ENCODE measurements at regions not wholly inside any gene's neighbourhood (a gene's known extent, or its start where the extent isn't known, plus 50 kb on each side); places are given as distances from the start of the nearest gene placed in this dataset.

- no peaks in the 10 kb centered on the region for H3K4me1 ChIP-seq (replicated peaks)
- intact Hi-C loops (cut with DNase I): no loop called here
- H3K4me3 ChIP-seq: no peak overlapping the region
- 88% methylated on average over 4 of the region's 4 CpGs for WGBS
- no peaks in the 10 kb centered on the region for H3K27me3 ChIP-seq (replicated peaks; ENCODE audit: insufficient read depth)
- DNase-seq (ENCODE audit: low spot score): no peak
- H3K9me3 ChIP-seq: no peaks in the 10 kb centered on the region
- no peaks in the 10 kb centered on the region for H3K36me3 ChIP-seq
- no peak overlapping the region for H3K27ac ChIP-seq
- TF ChIP-seq POLR2AphosphoS5 (IDR thresholded peaks at IDR 0.05) (no peak), POLR2A (IDR thresholded peaks at IDR 0.05) (no peak)
- TF ChIP-seq, protein P1, sequence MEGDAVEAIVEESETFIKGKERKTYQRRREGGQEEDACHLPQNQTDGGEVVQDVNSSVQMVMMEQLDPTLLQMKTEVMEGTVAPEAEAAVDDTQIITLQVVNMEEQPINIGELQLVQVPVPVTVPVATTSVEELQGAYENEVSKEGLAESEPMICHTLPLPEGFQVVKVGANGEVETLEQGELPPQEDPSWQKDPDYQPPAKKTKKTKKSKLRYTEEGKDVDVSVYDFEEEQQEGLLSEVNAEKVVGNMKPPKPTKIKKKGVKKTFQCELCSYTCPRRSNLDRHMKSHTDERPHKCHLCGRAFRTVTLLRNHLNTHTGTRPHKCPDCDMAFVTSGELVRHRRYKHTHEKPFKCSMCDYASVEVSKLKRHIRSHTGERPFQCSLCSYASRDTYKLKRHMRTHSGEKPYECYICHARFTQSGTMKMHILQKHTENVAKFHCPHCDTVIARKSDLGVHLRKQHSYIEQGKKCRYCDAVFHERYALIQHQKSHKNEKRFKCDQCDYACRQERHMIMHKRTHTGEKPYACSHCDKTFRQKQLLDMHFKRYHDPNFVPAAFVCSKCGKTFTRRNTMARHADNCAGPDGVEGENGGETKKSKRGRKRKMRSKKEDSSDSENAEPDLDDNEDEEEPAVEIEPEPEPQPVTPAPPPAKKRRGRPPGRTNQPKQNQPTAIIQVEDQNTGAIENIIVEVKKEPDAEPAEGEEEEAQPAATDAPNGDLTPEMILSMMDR (IDR thresholded peaks at IDR 0.05): no peak
These were observed 73.8 kb upstream of the NABP1 start for GRCh38 chr2:191604154-191604553.

GRCh38 chr2:191607096-191607495 lies 70.8 kb upstream of the NABP1 start:
- no peak for DNase-seq (ENCODE audit: low spot score)
- H3K27me3 ChIP-seq (replicated peaks; ENCODE audit: insufficient read depth): no peaks in the 10 kb centered on the region
- WGBS: 100% methylated on average over 1 of the region's 1 CpG
- H3K36me3 ChIP-seq: no peaks in the 10 kb centered on the region
- H3K4me1 ChIP-seq (replicated peaks): no peaks in the 10 kb centered on the region
- H3K4me3 ChIP-seq: no peak overlapping the region
- no peaks in the 10 kb centered on the region for H3K9me3 ChIP-seq
- no peak for TF ChIP-seq POLR2A (IDR thresholded peaks at IDR 0.05)
- intact Hi-C loops (cut with DNase I): no loop called here
- H3K27ac ChIP-seq: no peak overlapping the region

- TF ChIP-seq, protein P1 (IDR thresholded peaks at IDR 0.05): no peak
- no peak for TF ChIP-seq POLR2A (IDR thresholded peaks at IDR 0.05)
- TF ChIP-seq POLR2AphosphoS5 (IDR thresholded peaks at IDR 0.05): no peak
- no peak for DNase-seq (ENCODE audit: low spot score)
- Histone ChIP-seq H3K27me3 (replicated peaks; ENCODE audit: insufficient read depth) (no peaks in the 10 kb centered on the region), H3K9me3 (no peaks in the 10 kb centered on the region), H3K4me1 (replicated peaks) (no peaks in the 10 kb centered on the region), H3K4me3 (no peak overlapping the region), H3K36me3 (no peaks in the 10 kb centered on the region), H3K27ac (no peak overlapping the region)
- intact Hi-C loops (cut with DNase I): no loop called here
These were observed 67.2 kb upstream of the NABP1 start for GRCh38 chr2:191610756-191611155.

DNA sequence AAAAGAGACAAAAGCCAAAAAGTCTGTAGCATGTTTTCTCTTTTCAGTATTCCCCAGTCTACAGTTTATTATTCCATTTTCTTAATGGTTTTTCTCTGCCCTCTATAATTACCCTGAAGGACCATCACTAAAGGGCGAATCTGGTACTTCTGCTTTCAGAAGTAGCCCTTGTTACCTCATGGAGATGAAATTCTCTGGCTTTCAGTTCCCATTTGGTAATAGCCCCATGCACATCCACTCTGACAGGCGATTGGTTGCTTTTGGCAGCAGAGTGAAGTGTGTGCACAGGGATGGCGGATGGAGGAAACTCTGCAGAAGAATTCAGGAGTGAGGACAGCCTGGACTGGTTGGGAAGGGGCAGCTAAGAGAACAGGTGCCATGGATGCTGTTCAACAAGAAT lies 66.3 kb upstream of the NABP1 start:
- no peak for DNase-seq (ENCODE audit: low spot score)
- intact Hi-C loops (cut with DNase I): no loop called here
- H3K27ac ChIP-seq: no peak overlapping the region
- no peaks in the 10 kb centered on the region for H3K4me1 ChIP-seq (replicated peaks)
- H3K4me3 ChIP-seq: no peak overlapping the region
- no peak for TF ChIP-seq POLR2AphosphoS5 (IDR thresholded peaks at IDR 0.05)
- TF ChIP-seq, protein P1 (IDR thresholded peaks at IDR 0.05): no peak
- no peak for TF ChIP-seq POLR2A (IDR thresholded peaks at IDR 0.05)
- H3K27me3 ChIP-seq (replicated peaks; ENCODE audit: insufficient read depth): no peaks in the 10 kb centered on the region
- H3K9me3 ChIP-seq: no peaks in the 10 kb centered on the region
- 84% methylated on average over 3 of the region's 3 CpGs for WGBS
- H3K36me3 ChIP-seq: no peaks in the 10 kb centered on the region

- 77% methylated on average over 1 of the region's 1 CpG for WGBS
- intact Hi-C loops (cut with DNase I): no loop called here
- H3K36me3 ChIP-seq: no peaks in the 10 kb centered on the region
- H3K9me3 ChIP-seq: no peaks in the 10 kb centered on the region
- TF ChIP-seq, protein P1 (IDR thresholded peaks at IDR 0.05): no peak
- TF ChIP-seq POLR2A (IDR thresholded peaks at IDR 0.05) (no peak), POLR2AphosphoS5 (IDR thresholded peaks at IDR 0.05) (no peak)
- H3K27me3 ChIP-seq (replicated peaks; ENCODE audit: insufficient read depth): no peaks in the 10 kb centered on the region
- no peaks in the 10 kb centered on the region for H3K4me1 ChIP-seq (replicated peaks)
- no peak overlapping the region for H3K27ac ChIP-seq
- H3K4me3 ChIP-seq: no peak overlapping the region
- DNase-seq (ENCODE audit: low spot score): no peak
These were observed 65.4 kb upstream of the NABP1 start for GRCh38 chr2:191612496-191612895.

All from prostate gland (tissue), 2 donors.